Esophagus squamous epithelium (tissue), 5 donors: ENCODE measurements at regions not wholly inside any gene's neighbourhood (a gene's known extent, or its start where the extent isn't known, plus 50 kb on each side); places are given as distances from the start of the nearest gene placed in this dataset.
"Not testable (repeated sequence)": the region's sequence is repeated elsewhere in the genome, so short reads cannot be mapped to it uniquely, and the experiment has no call there.

Source experiments
- DNase-seq: peaks from one replicate; lab custom pipeline; 2025; lab: John Stamatoyannopoulos, UW
- H3K27ac ChIP-seq, 4 donors: fragments of 200-600 bp; sonication (generic); one replicate each; pipeline ENCODE4 v1.5.1; 2016 to 2019; ENCODE audit warnings: mild to moderate bottlenecking in 1 of 4
- H3K27me3 ChIP-seq, 4 donors: fragments of 200-600 bp; sonication (generic); 1 replicate in 3 of 4; 2 replicates in 1 of 4; pipeline versions ENCODE4 v1.5.1 to v1.6.0; 2017 to 2021; ENCODE audit warnings: antibody characterized with exemption in 1 of 4
- H3K36me3 ChIP-seq, 3 donors: fragments of 200-600 bp; sonication (generic); one replicate each; pipeline ENCODE4 v1.5.1; 2016 to 2019
- H3K4me1 ChIP-seq, 3 donors: fragments of 200-600 bp; sonication (generic); one replicate each; pipeline ENCODE4 v1.5.1; 2017 to 2019
- H3K4me3 ChIP-seq, 4 donors: fragments of 200-600 bp; sonication (generic); 1 replicate in 3 of 4; 2 replicates in 1 of 4; pipeline ENCODE4 v1.5.1; 2016 to 2019; ENCODE audit warnings: mild to moderate bottlenecking in 2 of 4, moderate library complexity in 1 of 4
- H3K9me3 ChIP-seq, 3 donors: fragments of 200-600 bp; sonication (generic); one replicate each; pipeline ENCODE4 v1.5.1; 2016 to 2019
- POLR2A ChIP-seq, 4 donors: fragments of 450-650 bp; IDR thresholded peaks; one replicate each; pipeline ENCODE4 v1.6.1; 2017; ENCODE audit warnings: antibody characterized with exemption in 4 of 4, mild to moderate bottlenecking in 4 of 4, moderate library complexity in 3 of 4
- whole genome bisulfite sequencing, 2 donors: methylation state at CpG; one replicate each; pipeline ENCODE4 v1.1.5; 2018; 5-methylcytosine and 5-hydroxymethylcytosine counted together
- intact Hi-C: fragments of 100-400 bp; cut with DNase I; formaldehyde crosslinking; loops from one replicate; pipeline ENCODE4 v1.15.0; 2022
- TF ChIP-seq, protein P1 (sequence below), 6 experiments: fragments of 450-650 bp in 4 of 6; fragments of 200-600 bp in 2 of 6; sonication (generic) in 2 of 6; IDR thresholded peaks; one replicate each; pipeline ENCODE4 v1.5.1; 2016 to 2019; ENCODE audit warnings: antibody characterized with exemption in 6 of 6, mild to moderate bottlenecking in 4 of 6, moderate library complexity in 4 of 6
- donor health status: DM: yes; HTN: yes; CAD: no.

DNA sequence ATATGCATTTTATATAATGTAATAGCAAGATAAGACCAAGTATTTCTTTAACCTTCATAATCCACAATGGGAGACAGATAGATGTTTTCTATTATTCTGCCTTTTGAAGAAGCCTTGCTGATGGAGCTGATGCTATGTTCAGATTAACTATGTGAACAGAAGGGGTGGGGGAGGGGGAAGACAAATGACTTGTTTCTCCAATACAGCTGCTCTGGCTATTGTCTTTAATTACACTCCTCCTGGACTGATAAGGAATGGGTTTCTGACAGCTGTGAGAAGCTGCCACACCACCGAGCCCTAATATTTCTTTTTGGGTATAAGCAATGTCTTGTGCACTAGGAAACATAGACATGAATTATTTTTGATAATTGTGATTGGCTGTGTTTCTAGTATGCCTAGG lies 62.0 kb downstream of the CAVIN4 start:
- no peak for DNase-seq
- WGBS, 2 donors, result 5 to 20% methylated on average over 1 of the region's 1 CpG
- intact Hi-C loops, result no loop called here

DNA sequence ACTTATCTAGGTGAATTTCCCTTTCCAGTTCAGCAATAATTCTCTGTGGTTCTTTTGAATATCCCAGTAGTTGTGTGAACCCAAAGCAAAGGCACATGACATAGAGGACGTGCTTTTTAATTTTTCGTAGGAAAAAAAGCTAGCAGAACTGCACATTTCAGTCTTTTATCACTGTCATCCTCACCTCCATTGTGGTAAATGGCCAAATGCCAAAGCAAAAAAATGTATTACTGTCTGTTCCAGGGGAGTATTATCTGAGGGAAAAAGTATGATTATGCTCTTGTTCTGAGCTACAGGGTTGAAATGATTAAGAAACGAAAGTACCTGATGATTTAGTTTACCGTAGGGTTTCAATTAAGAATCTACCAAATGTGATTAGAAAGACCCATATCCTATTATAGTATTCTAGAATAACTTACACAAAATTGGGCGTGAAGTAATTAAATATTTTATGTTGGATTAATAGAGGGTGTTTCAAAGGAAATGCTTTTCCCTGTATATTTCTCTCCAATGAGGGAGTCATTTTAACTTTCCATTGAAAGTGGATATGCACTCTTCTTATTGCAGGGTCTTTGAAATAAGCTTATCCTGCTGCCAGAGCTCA lies 62.7 kb downstream of the CAVIN4 start:
- Histone ChIP-seq H3K36me3 (no peaks in the 10 kb centered on the region), H3K9me3 (no peaks in the 10 kb centered on the region), H3K27me3 (no peaks in the 10 kb centered on the region), H3K4me3 (no peak overlapping the region), H3K4me1 (no peaks in the 10 kb centered on the region), H3K27ac (no peak overlapping the region)
- no peak for DNase-seq
- intact Hi-C loops, result no loop called here
- TF ChIP-seq, protein P1, sequence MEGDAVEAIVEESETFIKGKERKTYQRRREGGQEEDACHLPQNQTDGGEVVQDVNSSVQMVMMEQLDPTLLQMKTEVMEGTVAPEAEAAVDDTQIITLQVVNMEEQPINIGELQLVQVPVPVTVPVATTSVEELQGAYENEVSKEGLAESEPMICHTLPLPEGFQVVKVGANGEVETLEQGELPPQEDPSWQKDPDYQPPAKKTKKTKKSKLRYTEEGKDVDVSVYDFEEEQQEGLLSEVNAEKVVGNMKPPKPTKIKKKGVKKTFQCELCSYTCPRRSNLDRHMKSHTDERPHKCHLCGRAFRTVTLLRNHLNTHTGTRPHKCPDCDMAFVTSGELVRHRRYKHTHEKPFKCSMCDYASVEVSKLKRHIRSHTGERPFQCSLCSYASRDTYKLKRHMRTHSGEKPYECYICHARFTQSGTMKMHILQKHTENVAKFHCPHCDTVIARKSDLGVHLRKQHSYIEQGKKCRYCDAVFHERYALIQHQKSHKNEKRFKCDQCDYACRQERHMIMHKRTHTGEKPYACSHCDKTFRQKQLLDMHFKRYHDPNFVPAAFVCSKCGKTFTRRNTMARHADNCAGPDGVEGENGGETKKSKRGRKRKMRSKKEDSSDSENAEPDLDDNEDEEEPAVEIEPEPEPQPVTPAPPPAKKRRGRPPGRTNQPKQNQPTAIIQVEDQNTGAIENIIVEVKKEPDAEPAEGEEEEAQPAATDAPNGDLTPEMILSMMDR (IDR thresholded peaks at IDR 0.05), result no peak
- TF ChIP-seq POLR2A (IDR thresholded peaks at IDR 0.05), result no peak
- WGBS, 2 donors, result 46 to 52% methylated on average over 5 of the region's 5 CpGs

More for the DNA sequence above, 62.0 kb downstream of the CAVIN4 start:
- H3K4me3 ChIP-seq, result no peak overlapping the region
- H3K27ac ChIP-seq, result no peak overlapping the region
- H3K4me1 ChIP-seq, result no peaks in the 10 kb centered on the region
- no peaks in the 10 kb centered on the region for H3K27me3 ChIP-seq
- H3K36me3 ChIP-seq, result no peaks in the 10 kb centered on the region
- TF ChIP-seq, protein P1 (IDR thresholded peaks at IDR 0.05), result no peak
- no peak for TF ChIP-seq POLR2A (IDR thresholded peaks at IDR 0.05)
- H3K9me3 ChIP-seq, result no peaks in the 10 kb centered on the region

DNA sequence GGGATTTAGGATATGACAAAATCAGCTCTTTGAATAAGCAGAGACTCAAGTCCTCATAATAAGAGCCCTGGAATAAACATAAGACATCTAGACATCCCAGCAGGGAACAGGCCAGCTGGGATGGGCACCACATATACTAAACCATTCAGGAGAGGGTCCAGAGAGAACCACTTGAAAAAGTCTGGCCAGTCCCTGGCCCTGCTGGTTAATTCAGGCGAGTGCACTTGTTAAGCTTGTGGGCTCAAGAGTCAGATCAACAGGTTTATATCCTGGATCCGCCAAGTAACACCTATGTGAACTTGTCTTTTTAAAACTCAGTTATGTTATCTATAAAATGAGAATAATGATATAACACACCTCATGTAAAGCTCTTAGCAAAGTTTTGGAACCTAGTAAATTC lies 63.3 kb downstream of the CAVIN4 start:
- no peak for DNase-seq
- intact Hi-C loops, result no loop called here
- Histone ChIP-seq H3K4me3 (no peak overlapping the region), H3K9me3 (no peaks in the 10 kb centered on the region), H3K27ac (no peak overlapping the region), H3K4me1 (no peaks in the 10 kb centered on the region), H3K27me3 (no peaks in the 10 kb centered on the region), H3K36me3 (no peaks in the 10 kb centered on the region)
- no peak for TF ChIP-seq POLR2A (IDR thresholded peaks at IDR 0.05)
- TF ChIP-seq, protein P1 (IDR thresholded peaks at IDR 0.05), result no peak
- 73 to 86% methylated on average over 2 of the region's 2 CpGs for WGBS, 2 donors

DNA sequence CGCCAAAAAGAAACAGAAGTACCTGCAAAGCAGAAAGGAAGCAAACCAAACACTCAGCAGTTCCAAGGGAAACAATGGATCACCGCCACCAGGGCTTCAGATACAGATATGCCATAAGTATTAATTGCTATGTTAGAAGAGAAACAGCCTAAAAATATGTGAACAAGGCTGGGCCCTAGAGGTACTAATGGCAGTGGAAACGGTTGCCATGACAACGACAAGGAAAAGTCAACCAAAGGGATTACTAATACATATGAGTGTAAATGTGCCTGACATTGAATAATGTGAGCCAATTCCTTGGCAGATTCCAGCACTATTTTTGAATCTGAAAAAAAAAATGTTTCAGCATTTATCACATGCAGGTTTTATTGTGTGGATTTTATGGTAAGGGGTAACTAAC lies 75.0 kb downstream of the CAVIN4 start:
- no peaks in the 10 kb centered on the region for H3K36me3 ChIP-seq
- no peak for DNase-seq
- no peaks in the 10 kb centered on the region for H3K27me3 ChIP-seq
- H3K27ac ChIP-seq, result no peak overlapping the region
- peaks cover 0 to 10% (median 0%) of the 10 kb centered on the region in 3 donors for H3K9me3 ChIP-seq
- H3K4me1 ChIP-seq, result no peaks in the 10 kb centered on the region
- WGBS, 2 donors, result 37 to 46% methylated on average over 4 of the region's 4 CpGs
- no peak overlapping the region for H3K4me3 ChIP-seq
- TF ChIP-seq POLR2A (IDR thresholded peaks at IDR 0.05), result no peak
- TF ChIP-seq, protein P1 (IDR thresholded peaks at IDR 0.05), result no peak
- intact Hi-C loops, result no loop called here

DNA sequence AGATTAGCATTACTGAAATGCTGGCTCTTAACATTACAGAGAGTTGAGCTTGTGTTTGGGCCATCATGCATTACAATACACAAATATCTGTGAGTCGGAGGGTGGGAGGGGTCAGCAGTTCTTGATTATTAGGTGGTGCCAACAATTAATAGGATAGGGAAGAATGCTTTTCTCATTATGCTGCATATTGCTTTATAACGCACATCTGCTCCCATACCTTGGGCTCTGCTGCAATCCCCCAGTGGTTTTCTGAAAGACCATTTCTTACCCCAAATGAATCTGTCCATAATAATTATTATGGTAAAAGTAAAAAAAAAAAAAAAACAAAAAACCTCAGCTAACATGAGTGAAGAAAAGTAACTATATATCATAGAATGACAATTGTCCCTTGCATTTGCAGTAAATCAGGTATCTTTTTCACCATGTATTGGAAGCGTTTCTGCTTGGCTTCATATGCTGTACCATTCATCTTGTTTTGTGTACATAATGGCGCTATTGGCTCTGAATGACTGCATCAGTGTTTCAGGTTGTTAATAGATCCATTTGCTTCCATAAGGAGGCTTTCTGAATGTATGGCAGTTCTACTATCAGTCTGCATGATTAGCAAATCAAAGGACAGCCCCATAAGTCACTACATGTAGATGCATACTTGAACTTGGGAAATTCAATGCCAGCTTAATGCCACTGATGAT lies 75.9 kb downstream of the CAVIN4 start:
- H3K27ac ChIP-seq, result no peak overlapping the region
- no peak for DNase-seq
- H3K4me1 ChIP-seq, result no peaks in the 10 kb centered on the region
- H3K27me3 ChIP-seq, result no peaks in the 10 kb centered on the region
- TF ChIP-seq POLR2A (IDR thresholded peaks at IDR 0.05), result no peak
- TF ChIP-seq, protein P1 (IDR thresholded peaks at IDR 0.05), result no peak
- H3K36me3 ChIP-seq, result no peaks in the 10 kb centered on the region
- intact Hi-C loops, result no loop called here
- H3K9me3 ChIP-seq, result peaks cover 0 to 10% (median 0%) of the 10 kb centered on the region in 3 donors
- 53 to 56% methylated on average over 4 of the region's 4 CpGs for WGBS, 2 donors
- H3K4me3 ChIP-seq, result no peak overlapping the region

DNA sequence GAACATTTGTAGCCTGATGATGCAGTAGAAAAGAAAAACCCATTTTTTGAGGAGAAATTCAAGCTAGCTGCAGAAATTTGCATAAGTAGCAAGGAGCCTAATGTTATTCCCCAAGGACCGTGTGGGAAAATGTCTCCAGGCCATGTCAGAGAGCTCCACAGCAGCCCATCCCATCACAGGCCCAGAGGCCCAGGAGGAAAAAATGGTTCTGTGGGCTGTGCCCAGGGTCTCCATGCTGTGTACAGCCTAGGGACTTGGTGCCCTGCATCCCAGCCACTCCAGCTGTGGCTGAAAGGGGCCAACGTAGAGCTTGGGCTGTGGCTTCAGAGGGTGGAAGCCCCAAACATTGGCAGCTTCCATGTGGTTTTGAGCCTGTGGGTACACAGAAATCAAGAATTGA lies 79.0 kb downstream of the CAVIN4 start:
- DNase-seq, H3K36me3 ChIP-seq, H3K27ac ChIP-seq, H3K9me3 ChIP-seq, H3K27me3 ChIP-seq, H3K4me1 ChIP-seq, H3K4me3 ChIP-seq, intact Hi-C loops: not testable (repeated sequence)
- 53 to 89% methylated on average over 1 to 2 of the region's 2 CpGs for WGBS, 2 donors
